Muscle of leg (tissue), 3 donors: ENCODE measurements at regions not wholly inside any gene's neighbourhood (a gene's known extent, or its start where the extent isn't known, plus 50 kb on each side); places are given as distances from the start of the nearest gene placed in this dataset.
A peak's percentile ranks its signal among the peaks of the same experiment; 100 is the strongest.

Experiments used
- DNase-seq: peaks from one replicate; pipeline ENCODE4 v3.0.0; 2013
- H3K27ac ChIP-seq: one replicate; pipeline ENCODE4 v1.5.1; 2013; ENCODE audit warnings: mild to moderate bottlenecking, low read length, control low read depth
- H3K27me3 ChIP-seq: one replicate; pipeline ENCODE4 v1.6.1; 2013; ENCODE audit warnings: low read length; ENCODE audit not compliant: control insufficient read depth, insufficient read depth
- H3K36me3 ChIP-seq: one replicate; pipeline ENCODE4 v1.6.1; 2013; ENCODE audit warnings: low read length; ENCODE audit not compliant: control insufficient read depth, insufficient read depth
- H3K4me1 ChIP-seq: one replicate; pipeline ENCODE4 v1.6.1; 2013; ENCODE audit warnings: low read length; ENCODE audit not compliant: control insufficient read depth, insufficient read depth
- H3K4me3 ChIP-seq: one replicate; pipeline ENCODE4 v1.5.1; 2013; ENCODE audit warnings: low read length, control low read depth
- H3K9me3 ChIP-seq: replicated peaks from 2 replicates; pipeline ENCODE4 v1.6.1; 2013; ENCODE audit warnings: low read depth, low read length; ENCODE audit not compliant: control insufficient read depth
- WGBS: methylation state at CpG from one replicate; pipeline ENCODE4 v1.1.5; 2013; ENCODE audit warnings: missing lambda C conversion rate; ENCODE audit not compliant: insufficient coverage; 5-methylcytosine and 5-hydroxymethylcytosine counted together

DNA sequence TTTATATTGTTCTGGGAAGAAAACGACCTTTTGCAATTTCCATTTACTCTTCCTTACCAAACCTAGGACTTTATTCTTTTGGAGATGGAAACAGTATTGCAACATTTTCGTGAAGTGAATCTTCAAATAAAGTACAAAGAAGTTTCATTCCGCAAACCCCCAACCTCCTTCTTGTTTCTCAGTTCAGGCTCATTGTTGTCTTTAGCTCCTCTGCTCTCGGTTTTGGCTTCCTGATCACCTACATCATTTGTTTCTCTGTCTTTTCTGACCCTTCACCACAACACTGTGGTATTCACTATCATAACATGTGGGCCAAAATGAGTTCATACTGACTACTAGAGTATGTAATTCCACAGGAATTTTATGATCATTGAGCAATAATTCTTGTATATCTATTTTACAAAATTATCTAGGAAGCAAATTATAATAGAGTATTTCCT is 266.8 kb downstream of the ADAMTS20 start:
- DNase-seq = peak; percentile 90
- Histone ChIP-seq H3K9me3 (no peaks in the 10 kb centered on the region), H3K36me3 (no peaks in the 10 kb centered on the region), H3K27me3 (no peaks in the 10 kb centered on the region), H3K4me1 (peaks cover 4% of the 10 kb centered on the region), H3K27ac (peak overlapping the region; percentile 77), H3K4me3 (no peak overlapping the region)
- 14% methylated on average over 2 of the region's 4 CpGs for whole genome bisulfite sequencing

GRCh38 chr12:43284486-43285158 is 267.4 kb downstream of the ADAMTS20 start:
- Histone ChIP-seq H3K27me3 (no peaks in the 10 kb centered on the region), H3K4me1 (peaks cover 4% of the 10 kb centered on the region), H3K9me3 (no peaks in the 10 kb centered on the region), H3K36me3 (no peaks in the 10 kb centered on the region), H3K4me3 (no peak overlapping the region), H3K27ac (peak overlapping the region; percentile 67)
- DNase-seq = peak; percentile 88
- WGBS = no CpG with 5 or more reads among the region's 2 CpGs

DNA sequence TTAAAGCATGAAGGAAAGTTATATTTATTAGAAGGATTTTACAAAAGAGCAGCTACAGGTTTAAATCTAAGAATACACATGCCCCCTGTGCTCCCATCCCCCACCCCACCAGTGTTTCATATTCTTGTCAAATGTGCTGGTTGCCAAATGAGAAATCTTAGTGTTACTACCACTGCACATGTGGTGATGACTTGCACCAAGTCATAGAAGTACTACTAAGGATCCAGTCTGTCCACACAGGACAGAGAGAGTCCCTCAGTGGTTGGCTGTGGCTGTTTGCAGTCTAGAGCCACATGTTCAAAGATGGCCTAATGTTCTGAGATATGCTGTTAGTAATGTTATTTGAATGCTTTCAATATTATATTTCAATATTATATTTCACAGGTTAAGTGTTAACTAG is 268.8 kb downstream of the ADAMTS20 start:
- Histone ChIP-seq H3K4me1 (peaks cover 4% of the 10 kb centered on the region), H3K27ac (no peak overlapping the region), H3K27me3 (no peaks in the 10 kb centered on the region), H3K36me3 (no peaks in the 10 kb centered on the region), H3K4me3 (no peak overlapping the region), H3K9me3 (no peaks in the 10 kb centered on the region)
- DNase-seq = no peak

DNA sequence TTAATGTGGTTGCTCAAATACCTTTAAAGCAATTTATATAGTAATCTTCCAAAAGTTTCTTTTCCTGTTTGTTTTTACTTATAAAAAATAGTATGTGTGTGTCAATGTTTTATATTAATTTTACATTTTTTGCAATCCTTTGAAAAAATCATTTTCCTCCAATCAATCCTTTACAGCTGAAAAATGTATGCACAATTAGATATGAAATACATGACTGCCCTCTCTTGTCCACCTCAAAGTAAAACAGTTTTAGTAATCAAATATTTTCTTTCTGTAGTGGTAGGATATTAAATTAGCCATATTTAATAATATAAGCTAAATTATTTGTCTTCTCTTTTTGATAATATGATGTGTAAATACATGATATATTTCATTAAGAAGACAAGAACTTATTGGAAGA is 269.9 kb downstream of the ADAMTS20 start:
- Histone ChIP-seq H3K9me3 (no peaks in the 10 kb centered on the region), H3K4me3 (no peak overlapping the region), H3K36me3 (no peaks in the 10 kb centered on the region), H3K4me1 (peaks cover 4% of the 10 kb centered on the region), H3K27ac (no peak overlapping the region), H3K27me3 (no peaks in the 10 kb centered on the region)
- peak; percentile 65 for DNase-seq

GRCh38 chr12:43281563-43281962 is 270.4 kb downstream of the ADAMTS20 start:
- H3K27me3 ChIP-seq = no peaks in the 10 kb centered on the region
- H3K4me1 ChIP-seq = peaks cover 4% of the 10 kb centered on the region
- H3K9me3 ChIP-seq = peaks cover under 1% of the 10 kb centered on the region
- no peak for DNase-seq
- no peak overlapping the region for H3K27ac ChIP-seq
- H3K36me3 ChIP-seq = no peaks in the 10 kb centered on the region
- H3K4me3 ChIP-seq = no peak overlapping the region
- WGBS = no CpG with 5 or more reads among the region's 3 CpGs

DNA sequence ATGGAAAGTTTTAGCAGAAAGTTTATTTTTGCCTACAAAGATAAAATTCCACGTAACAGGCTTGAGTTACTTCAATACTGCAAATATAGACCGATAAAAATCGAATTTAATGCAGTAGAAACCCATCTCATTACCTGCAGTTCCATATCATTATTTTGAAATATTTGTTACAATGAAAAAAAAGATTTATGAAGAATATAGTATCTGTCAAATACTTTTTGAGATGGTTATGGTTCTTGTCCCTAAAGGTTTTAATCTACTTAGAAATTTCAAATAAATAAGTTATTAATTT is 273.5 kb downstream of the ADAMTS20 start:
- Histone ChIP-seq H3K4me1 (peaks cover 4% of the 10 kb centered on the region), H3K4me3 (no peak overlapping the region), H3K27ac (no peak overlapping the region), H3K27me3 (no peaks in the 10 kb centered on the region), H3K9me3 (peaks cover 2% of the 10 kb centered on the region), H3K36me3 (no peaks in the 10 kb centered on the region)
- no CpG with 5 or more reads among the region's 3 CpGs for WGBS
- no peak for DNase-seq

DNA sequence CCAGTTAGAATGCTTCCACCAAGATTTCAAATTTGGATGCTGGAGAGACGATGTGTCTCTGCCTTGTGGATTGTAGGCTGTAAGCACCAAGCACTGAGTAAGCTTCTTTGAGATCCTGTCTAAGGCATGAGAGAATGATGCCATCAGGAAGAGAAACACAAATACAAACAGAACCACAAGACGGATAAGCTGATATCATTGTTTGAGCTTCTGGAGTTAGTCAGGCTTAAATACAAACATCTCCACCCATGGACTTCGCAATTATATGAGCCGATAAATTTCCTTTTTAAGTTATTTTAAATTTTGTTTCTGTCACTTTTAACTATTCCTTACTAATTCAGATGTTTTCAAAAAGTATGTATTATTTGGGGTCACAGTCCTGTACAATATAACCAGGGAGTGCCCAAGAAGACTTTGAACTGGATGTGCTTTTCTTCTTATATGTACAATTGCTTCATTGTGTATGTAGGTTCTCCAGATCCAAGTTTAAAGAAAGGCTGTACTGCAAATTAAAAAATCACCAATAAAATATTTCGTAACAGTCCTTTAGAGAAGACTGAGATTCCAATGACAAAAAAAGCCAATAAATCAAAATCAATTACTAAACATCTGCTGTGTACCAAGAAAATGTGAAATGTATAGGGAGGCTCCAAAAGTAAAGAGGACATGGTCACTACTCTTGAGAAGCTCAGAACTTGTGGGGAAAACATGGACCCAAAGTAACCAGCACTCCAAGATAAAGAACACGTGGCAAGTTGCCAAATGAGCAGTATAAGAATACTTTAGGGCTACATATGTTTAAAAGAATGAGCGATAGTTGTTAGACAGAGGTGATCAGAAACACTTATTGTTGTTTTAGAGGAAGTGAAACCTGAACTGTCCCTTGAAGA is 274.1 kb downstream of the ADAMTS20 start:
- H3K27me3 ChIP-seq = no peaks in the 10 kb centered on the region
- no peak for DNase-seq
- WGBS = no CpG with 5 or more reads among the region's 7 CpGs
- no peak overlapping the region for H3K4me3 ChIP-seq
- H3K36me3 ChIP-seq = no peaks in the 10 kb centered on the region
- no peak overlapping the region for H3K27ac ChIP-seq
- peaks cover 4% of the 10 kb centered on the region for H3K4me1 ChIP-seq
- peaks cover 2% of the 10 kb centered on the region for H3K9me3 ChIP-seq

DNA sequence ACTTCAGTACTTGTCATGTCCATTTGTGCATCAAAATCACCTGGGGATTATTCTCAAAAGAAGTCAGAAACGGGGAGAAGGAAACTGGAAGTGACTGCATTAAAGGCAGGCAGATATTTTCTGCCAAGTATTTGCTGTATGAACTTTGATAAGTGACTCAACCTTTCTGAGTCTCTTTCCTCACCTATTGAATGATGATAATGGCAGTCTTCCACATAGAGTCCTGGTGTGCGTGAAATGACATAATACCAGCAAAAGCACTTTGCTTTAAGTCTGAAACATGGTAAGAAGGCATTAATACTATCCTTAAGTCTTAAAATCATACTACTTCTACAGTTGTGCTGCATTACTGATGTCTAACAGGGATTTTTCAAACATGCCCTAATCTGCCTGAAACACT is 278.5 kb downstream of the ADAMTS20 start:
- no peak overlapping the region for H3K4me3 ChIP-seq
- no peaks in the 10 kb centered on the region for H3K27me3 ChIP-seq
- no peak for DNase-seq
- H3K36me3 ChIP-seq = no peaks in the 10 kb centered on the region
- H3K9me3 ChIP-seq = peaks cover 2% of the 10 kb centered on the region
- no CpG with 5 or more reads among the region's 2 CpGs for WGBS
- H3K4me1 ChIP-seq = peaks cover 2% of the 10 kb centered on the region
- no peak overlapping the region for H3K27ac ChIP-seq

DNA sequence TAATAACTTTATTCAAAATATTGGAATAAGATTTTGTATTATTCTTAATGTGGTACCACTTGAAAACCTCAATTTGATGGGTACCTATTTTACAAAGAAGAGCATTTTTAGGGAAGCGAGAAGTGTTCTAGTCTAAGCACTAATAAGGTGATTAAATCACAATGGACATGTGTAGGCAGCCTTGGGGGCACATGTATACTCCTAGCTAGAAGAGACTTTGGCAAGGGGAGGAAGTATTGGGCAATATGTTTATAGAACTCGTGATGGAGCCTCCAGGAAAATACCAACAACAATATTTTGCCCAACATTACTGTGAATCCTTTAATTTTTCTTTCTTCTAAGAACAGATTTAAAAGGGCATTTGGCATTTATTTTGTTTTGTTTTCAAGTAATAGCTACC is 280.3 kb downstream of the ADAMTS20 start:
- DNase-seq = no peak
- no peaks in the 10 kb centered on the region for H3K27me3 ChIP-seq
- H3K27ac ChIP-seq = no peak overlapping the region
- no peak overlapping the region for H3K4me3 ChIP-seq
- peaks cover 2% of the 10 kb centered on the region for H3K4me1 ChIP-seq
- H3K36me3 ChIP-seq = no peaks in the 10 kb centered on the region
- 100% methylated on average over 1 of the region's 2 CpGs for WGBS
- peaks cover 2% of the 10 kb centered on the region for H3K9me3 ChIP-seq

GRCh38 chr12:43267818-43268217 is 284.2 kb downstream of the ADAMTS20 start:
- 40% methylated on average over 1 of the region's 3 CpGs for WGBS
- Histone ChIP-seq H3K9me3 (no peaks in the 10 kb centered on the region), H3K27me3 (no peaks in the 10 kb centered on the region), H3K4me3 (no peak overlapping the region), H3K27ac (no peak overlapping the region), H3K36me3 (no peaks in the 10 kb centered on the region), H3K4me1 (peaks cover 2% of the 10 kb centered on the region)
- DNase-seq = no peak
